ENCODE measurements at regions not wholly inside any gene's neighbourhood (a gene's known extent, or its start where the extent isn't known, plus 50 kb on each side); places are given as distances from the start of the nearest gene placed in this dataset.

- FAIRE-seq, result no peak
Measured at GRCh38 chr1:56355422-56355821, 223.9 kb downstream of the PLPP3 start.

GRCh38 chr1:56345831-56346230 lies 233.5 kb downstream of the PLPP3 start:
- Histone ChIP-seq H3K36me3 (ENCODE audit: control insufficient read depth in 2 of 3, insufficient read depth in 3 of 3, low read length in 3 of 3) (no peaks in the 10 kb centered on the region), H3K9ac (ENCODE audit: low read length in 3 of 3) (no peak overlapping the region), H3K9me3 (ENCODE audit: control insufficient read depth in 2 of 3, insufficient read depth in 1 of 3, low read length in 3 of 3) (no peaks in the 10 kb centered on the region), H3K27ac (ENCODE audit: low read depth in 2 of 2, low read length in 2 of 2) (no peak overlapping the region), H3K27me3 (ENCODE audit: control insufficient read depth, insufficient read depth, low read length) (no peaks in the 10 kb centered on the region), H3K4me1 (ENCODE audit: control insufficient read depth in 2 of 3, insufficient read depth in 2 of 3, low read depth in 1 of 3, low read length in 3 of 3) (no peaks in the 10 kb centered on the region), H3K4me3 (ENCODE audit: low read length in 3 of 3) (no peak overlapping the region)
- FAIRE-seq (no peak), DNase-seq (no peak)
- no peak for TF ChIP-seq CTCF (IDR thresholded peaks at IDR 0.05; ENCODE audit: borderline replicate concordance, extremely low read depth, insufficient read depth)
- intact Hi-C loops (cut with DNase I), result no loop called here

More at GRCh38 chr1:56355422-56355821, 223.9 kb downstream of the PLPP3 start:
- Histone ChIP-seq H3K9me3 (ENCODE audit: control insufficient read depth in 2 of 3, insufficient read depth in 1 of 3, low read length in 3 of 3) (no peaks in the 10 kb centered on the region), H3K4me3 (ENCODE audit: low read length in 3 of 3) (no peak overlapping the region), H3K27ac (ENCODE audit: low read depth in 2 of 2, low read length in 2 of 2) (no peak overlapping the region), H3K4me1 (ENCODE audit: control insufficient read depth in 2 of 3, insufficient read depth in 2 of 3, low read depth in 1 of 3, low read length in 3 of 3) (no peaks in the 10 kb centered on the region), H3K36me3 (ENCODE audit: control insufficient read depth in 2 of 3, insufficient read depth in 3 of 3, low read length in 3 of 3) (no peaks in the 10 kb centered on the region), H3K9ac (ENCODE audit: low read length in 3 of 3) (no peak overlapping the region), H3K27me3 (ENCODE audit: control insufficient read depth, insufficient read depth, low read length) (no peaks in the 10 kb centered on the region)
- intact Hi-C loops (cut with DNase I), result no loop called here
- DNase-seq, result no peak
- TF ChIP-seq CTCF (IDR thresholded peaks at IDR 0.05; ENCODE audit: borderline replicate concordance, extremely low read depth, insufficient read depth), result no peak

- no peak for FAIRE-seq
Measured at GRCh38 chr1:56340977-56341376, 238.4 kb downstream of the PLPP3 start.

More at GRCh38 chr1:56340977-56341376, 238.4 kb downstream of the PLPP3 start:
- Histone ChIP-seq H3K36me3 (ENCODE audit: control insufficient read depth in 2 of 3, insufficient read depth in 3 of 3, low read length in 3 of 3) (no peaks in the 10 kb centered on the region), H3K9me3 (ENCODE audit: control insufficient read depth in 2 of 3, insufficient read depth in 1 of 3, low read length in 3 of 3) (no peaks in the 10 kb centered on the region), H3K9ac (ENCODE audit: low read length in 3 of 3) (no peak overlapping the region), H3K27me3 (ENCODE audit: control insufficient read depth, insufficient read depth, low read length) (no peaks in the 10 kb centered on the region), H3K27ac (ENCODE audit: low read depth in 2 of 2, low read length in 2 of 2) (no peak overlapping the region), H3K4me3 (ENCODE audit: low read length in 3 of 3) (no peak overlapping the region), H3K4me1 (ENCODE audit: control insufficient read depth in 2 of 3, insufficient read depth in 2 of 3, low read depth in 1 of 3, low read length in 3 of 3) (no peaks in the 10 kb centered on the region)
- no peak for TF ChIP-seq CTCF (IDR thresholded peaks at IDR 0.05; ENCODE audit: borderline replicate concordance, extremely low read depth, insufficient read depth)
- intact Hi-C loops (cut with DNase I), result no loop called here
- DNase-seq, result no peak

Data from kidney (tissue), 13 donors.